HG03139 (cell line): ENCODE measurements at regions not wholly inside any gene's neighbourhood (a gene's known extent, or its start where the extent isn't known, plus 50 kb on each side); places are given as distances from the start of the nearest gene placed in this dataset.

Source experiments
- ATAC-seq: cut with Tn5 transposase; IDR thresholded peaks from one replicate; pipeline ENCODE4 v1.9.1; 2021; ENCODE audit not compliant: unreplicated experiment

GRCh38 chr1:177356674-177357435, 186.1 kb downstream of the BRINP2 start:
- no peak for ATAC-seq

DNA sequence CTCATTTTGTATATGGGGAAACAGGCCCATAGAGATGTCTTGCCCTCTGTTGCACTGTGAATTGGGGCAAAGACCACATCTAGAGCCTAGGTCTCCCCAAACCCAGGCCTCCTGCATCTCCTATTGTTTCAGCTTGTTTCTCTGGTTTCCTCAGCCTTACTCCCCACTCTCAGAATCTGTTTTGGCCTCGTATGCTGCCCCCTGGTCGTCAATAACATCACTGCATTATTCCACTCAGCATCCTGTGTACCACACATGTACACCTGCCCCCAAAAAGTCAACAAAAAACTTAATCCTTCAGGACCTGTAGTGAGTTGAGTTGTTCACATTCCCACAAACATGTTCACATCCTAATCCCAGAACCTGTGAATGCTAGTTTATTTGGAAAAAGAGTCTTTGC, 184.8 kb downstream of the BRINP2 start:
- ATAC-seq, result no peak

- ATAC-seq, result no peak
Observed at GRCh38 chr1:177354247-177354646, 183.5 kb downstream of the BRINP2 start.

DNA sequence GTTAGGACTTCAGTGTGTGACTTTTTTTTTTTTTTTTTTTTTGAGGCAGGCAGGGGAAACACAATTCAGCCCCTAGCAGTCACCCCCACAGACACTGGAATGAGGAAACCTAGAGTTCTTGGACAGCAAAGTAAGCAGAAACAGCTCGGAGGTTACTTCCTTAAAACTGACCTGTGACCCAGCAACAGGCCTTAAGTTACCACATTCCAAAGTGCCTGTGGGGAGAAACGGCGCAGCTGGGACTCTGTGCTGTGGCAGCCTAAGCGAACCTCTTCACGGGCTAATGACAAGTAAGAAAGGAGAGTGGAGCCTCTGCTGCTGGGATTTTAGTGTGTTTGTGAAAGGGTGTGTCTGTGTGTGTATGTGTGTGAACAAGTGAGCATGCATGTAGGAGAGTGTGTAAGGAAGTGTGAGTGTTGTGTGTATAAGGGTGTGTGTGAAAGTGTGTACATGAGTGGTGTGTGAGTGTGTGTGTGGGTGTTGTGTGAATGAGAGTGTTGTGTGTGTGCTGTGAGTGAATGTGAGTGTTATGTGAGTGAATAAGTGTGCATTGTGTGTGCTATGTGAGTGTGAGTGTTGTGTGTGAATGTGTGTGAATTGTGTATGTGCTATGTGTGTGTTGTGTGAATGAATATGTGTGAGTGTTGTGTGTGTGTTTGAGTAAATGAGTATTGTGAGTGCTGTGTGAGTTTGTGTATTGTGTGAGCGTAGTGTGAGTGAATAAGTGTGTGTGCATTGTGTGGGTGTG, 180.8 kb downstream of the BRINP2 start:
- no peak for ATAC-seq

GRCh38 chr1:177346790-177347359, 176.1 kb downstream of the BRINP2 start:
- ATAC-seq, result no peak

DNA sequence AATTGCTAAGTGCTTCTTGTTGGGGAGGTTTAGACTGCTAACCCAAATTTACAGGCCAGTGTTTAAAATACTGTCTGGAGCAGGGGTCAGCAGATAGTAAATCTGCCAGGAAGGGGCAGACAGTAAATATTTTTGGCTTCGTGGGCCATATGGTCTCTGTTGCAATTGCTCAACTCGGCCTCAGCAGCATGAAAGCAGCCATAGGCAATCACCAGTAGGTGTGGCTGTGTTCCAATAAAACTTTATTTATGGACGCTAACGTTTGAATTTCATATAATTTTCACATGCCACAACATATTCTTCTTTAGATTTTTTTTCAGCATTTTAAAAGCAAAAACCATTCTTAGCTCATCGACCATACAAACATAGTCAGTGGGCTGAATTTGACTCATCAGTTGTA, 172.7 kb downstream of the BRINP2 start:
- ATAC-seq, result no peak

GRCh38 chr1:177341773-177342172, 171.0 kb downstream of the BRINP2 start:
- no peak for ATAC-seq

GRCh38 chr1:177340601-177341067, 169.9 kb downstream of the BRINP2 start:
- ATAC-seq, result no peak

DNA sequence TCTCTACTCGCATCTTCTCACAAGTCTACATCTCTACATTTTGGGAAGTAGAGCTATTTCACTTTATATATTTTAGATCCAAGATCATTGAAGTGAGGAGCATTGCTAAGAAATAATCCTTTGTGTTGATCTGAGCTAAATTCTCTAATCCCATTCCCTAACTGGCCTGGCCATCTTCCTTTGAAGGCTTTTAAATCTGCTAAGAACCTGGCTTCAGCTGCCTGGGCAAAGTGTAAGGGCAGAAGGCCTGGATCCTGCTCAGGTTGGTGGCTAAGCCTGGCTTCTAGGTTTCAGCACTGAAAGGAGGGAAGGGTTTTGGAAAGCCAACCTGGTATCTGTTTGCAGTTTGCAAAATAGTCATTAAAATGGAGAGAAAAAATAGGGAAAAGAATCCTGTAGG, 167.6 kb downstream of the BRINP2 start:
- ATAC-seq, result no peak

- no peak for ATAC-seq
Observed at GRCh38 chr1:177334903-177335302, 164.1 kb downstream of the BRINP2 start.

- ATAC-seq, result no peak
Observed at GRCh38 chr1:177333936-177334595, 163.3 kb downstream of the BRINP2 start.
